Erythroblast (primary cell): ENCODE measurements at regions not wholly inside any gene's neighbourhood (a gene's known extent, or its start where the extent isn't known, plus 50 kb on each side); places are given as distances from the start of the nearest gene placed in this dataset.

Experiments used
- GATA1 ChIP-seq: IDR thresholded peaks from 2 replicates; pipeline ENCODE4 v1.6.1; 2011; ENCODE audit warnings: low read depth, mild to moderate bottlenecking, control low read depth, low read length, moderate library complexity
- POLR2A ChIP-seq: IDR thresholded peaks from 2 replicates; pipeline ENCODE4 v1.6.1; 2011; ENCODE audit warnings: mild to moderate bottlenecking, low read length

DNA sequence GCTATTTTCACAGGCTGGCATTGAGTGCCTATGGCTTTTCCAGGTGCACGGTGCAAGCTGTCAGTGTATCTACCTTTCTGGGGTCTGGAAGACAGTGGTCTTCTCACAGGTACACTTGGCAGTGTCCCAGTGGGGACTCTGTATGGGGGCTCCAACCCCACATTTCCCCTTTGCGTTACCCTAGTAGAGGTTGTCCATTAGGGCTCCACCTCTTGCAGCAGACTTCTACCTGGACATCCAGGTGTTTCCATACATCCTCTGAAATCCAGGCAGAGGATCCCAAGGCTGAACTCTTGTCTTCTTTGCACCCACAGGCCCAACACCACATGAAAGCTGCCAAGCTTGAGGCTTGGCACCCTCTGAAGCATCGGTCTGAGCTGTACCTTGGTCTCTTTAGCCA lies 735.7 kb upstream of the INTU start:
- TF ChIP-seq POLR2A (no peak), GATA1 (no peak)
